SK-N-SH (cell line): ENCODE measurements at regions not wholly inside any gene's neighbourhood (a gene's known extent, or its start where the extent isn't known, plus 50 kb on each side); places are given as distances from the start of the nearest gene placed in this dataset.

Source experiments
- ELF1 ChIP-seq: IDR thresholded peaks from 2 replicates; pipeline ENCODE4 v1.4.0; 2012
- GABPA ChIP-seq: IDR thresholded peaks from 2 replicates; pipeline ENCODE4 v1.4.0; 2012; ENCODE audit warnings: low read depth, mild to moderate bottlenecking
- MXI1 ChIP-seq: IDR thresholded peaks from 2 replicates; pipeline ENCODE4 v1.6.1; 2012; ENCODE audit warnings: mild to moderate bottlenecking, low read depth, low read length, improper control_type of control experiment
- POLR2AphosphoS5 ChIP-seq: IDR thresholded peaks from 2 replicates; pipeline ENCODE4 v1.6.1; 2012; ENCODE audit warnings: low read depth, low read length
- TF ChIP-seq, protein P1 (sequence below): fragments of 200-600 bp; sonication (generic); IDR thresholded peaks from 2 replicates; pipeline ENCODE4 v1.6.1; 2017; ENCODE audit warnings: antibody characterized with exemption, mild to moderate bottlenecking, moderate library complexity
- TF ChIP-seq, protein P2 (sequence below): IDR thresholded peaks from 2 replicates; pipeline ENCODE4 v1.6.1; 2012; ENCODE audit warnings: mild to moderate bottlenecking, low read depth, low read length, moderate library complexity

DNA sequence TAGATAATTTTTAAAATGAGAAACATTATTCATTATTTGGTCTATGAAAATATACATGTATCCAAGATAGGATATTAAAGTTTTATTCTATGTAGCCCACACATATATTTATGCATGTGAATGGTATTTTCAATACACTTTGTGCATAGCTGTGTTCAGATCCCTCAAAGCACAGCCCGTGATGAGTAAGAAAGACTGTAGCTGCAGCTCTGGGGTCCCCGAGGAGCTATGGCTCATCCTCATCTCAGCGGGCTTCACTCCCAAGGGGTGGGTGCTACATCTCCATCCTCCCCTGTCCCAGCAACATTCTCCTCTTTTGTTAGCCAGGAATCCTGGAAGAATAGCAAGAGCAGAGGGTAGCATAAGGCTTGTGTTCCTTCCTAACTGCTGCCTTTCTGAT is 130.8 kb downstream of the SAMD5 start:
- TF ChIP-seq, protein P1, sequence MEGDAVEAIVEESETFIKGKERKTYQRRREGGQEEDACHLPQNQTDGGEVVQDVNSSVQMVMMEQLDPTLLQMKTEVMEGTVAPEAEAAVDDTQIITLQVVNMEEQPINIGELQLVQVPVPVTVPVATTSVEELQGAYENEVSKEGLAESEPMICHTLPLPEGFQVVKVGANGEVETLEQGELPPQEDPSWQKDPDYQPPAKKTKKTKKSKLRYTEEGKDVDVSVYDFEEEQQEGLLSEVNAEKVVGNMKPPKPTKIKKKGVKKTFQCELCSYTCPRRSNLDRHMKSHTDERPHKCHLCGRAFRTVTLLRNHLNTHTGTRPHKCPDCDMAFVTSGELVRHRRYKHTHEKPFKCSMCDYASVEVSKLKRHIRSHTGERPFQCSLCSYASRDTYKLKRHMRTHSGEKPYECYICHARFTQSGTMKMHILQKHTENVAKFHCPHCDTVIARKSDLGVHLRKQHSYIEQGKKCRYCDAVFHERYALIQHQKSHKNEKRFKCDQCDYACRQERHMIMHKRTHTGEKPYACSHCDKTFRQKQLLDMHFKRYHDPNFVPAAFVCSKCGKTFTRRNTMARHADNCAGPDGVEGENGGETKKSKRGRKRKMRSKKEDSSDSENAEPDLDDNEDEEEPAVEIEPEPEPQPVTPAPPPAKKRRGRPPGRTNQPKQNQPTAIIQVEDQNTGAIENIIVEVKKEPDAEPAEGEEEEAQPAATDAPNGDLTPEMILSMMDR = no peak
- TF ChIP-seq GABPA = no peak
- TF ChIP-seq, protein P2, sequence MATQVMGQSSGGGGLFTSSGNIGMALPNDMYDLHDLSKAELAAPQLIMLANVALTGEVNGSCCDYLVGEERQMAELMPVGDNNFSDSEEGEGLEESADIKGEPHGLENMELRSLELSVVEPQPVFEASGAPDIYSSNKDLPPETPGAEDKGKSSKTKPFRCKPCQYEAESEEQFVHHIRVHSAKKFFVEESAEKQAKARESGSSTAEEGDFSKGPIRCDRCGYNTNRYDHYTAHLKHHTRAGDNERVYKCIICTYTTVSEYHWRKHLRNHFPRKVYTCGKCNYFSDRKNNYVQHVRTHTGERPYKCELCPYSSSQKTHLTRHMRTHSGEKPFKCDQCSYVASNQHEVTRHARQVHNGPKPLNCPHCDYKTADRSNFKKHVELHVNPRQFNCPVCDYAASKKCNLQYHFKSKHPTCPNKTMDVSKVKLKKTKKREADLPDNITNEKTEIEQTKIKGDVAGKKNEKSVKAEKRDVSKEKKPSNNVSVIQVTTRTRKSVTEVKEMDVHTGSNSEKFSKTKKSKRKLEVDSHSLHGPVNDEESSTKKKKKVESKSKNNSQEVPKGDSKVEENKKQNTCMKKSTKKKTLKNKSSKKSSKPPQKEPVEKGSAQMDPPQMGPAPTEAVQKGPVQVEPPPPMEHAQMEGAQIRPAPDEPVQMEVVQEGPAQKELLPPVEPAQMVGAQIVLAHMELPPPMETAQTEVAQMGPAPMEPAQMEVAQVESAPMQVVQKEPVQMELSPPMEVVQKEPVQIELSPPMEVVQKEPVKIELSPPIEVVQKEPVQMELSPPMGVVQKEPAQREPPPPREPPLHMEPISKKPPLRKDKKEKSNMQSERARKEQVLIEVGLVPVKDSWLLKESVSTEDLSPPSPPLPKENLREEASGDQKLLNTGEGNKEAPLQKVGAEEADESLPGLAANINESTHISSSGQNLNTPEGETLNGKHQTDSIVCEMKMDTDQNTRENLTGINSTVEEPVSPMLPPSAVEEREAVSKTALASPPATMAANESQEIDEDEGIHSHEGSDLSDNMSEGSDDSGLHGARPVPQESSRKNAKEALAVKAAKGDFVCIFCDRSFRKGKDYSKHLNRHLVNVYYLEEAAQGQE = no peak
- no peak for TF ChIP-seq ELF1
- no peak for TF ChIP-seq MXI1
- TF ChIP-seq POLR2AphosphoS5 = no peak
